ENCODE measurements at regions not wholly inside any gene's neighbourhood (a gene's known extent, or its start where the extent isn't known, plus 50 kb on each side); places are given as distances from the start of the nearest gene placed in this dataset.

GRCh38 chr2:57937456-57937855 is 109.2 kb upstream of the VRK2 start:
- ATAC-seq (no peak), DNase-seq (no peak)
- POLR2A ChIA-PET: no interaction called here
- Mint-ChIP-seq H3K9me3 (peaks cover 15 to 52% (median 34%) of the 10 kb centered on the region in 9 donors), H3K27ac (no peak overlapping the region), H3K4me1 (no peaks in the 10 kb centered on the region), H3K36me3 (peaks cover 4 to 35% (median 15%) of the 10 kb centered on the region in 3 donors), H3K4me3 (no peak overlapping the region), H3K27me3 (peaks cover 0 to 4% (median 1%) of the 10 kb centered on the region in 5 donors)

- POLR2A ChIA-PET: no interaction called here
- peaks cover 0 to 9% (median 2%) of the 10 kb centered on the region in 9 donors for H3K9me3 Mint-ChIP-seq
- peaks cover 0 to 2% (median 0%) of the 10 kb centered on the region in 5 donors for H3K27me3 Mint-ChIP-seq
- no peaks in the 10 kb centered on the region for H3K4me1 Mint-ChIP-seq
- H3K27ac Mint-ChIP-seq: no peak overlapping the region
- no peak overlapping the region for H3K4me3 Mint-ChIP-seq
- DNase-seq: no peak
- H3K36me3 Mint-ChIP-seq: peaks cover 0 to 5% (median 2%) of the 10 kb centered on the region in 3 donors
- no peak for ATAC-seq
Observed at GRCh38 chr2:57941816-57942215, 104.8 kb upstream of the VRK2 start.

- Mint-ChIP-seq H3K27ac (no peak overlapping the region), H3K27me3 (peaks cover 0 to 2% (median 0%) of the 10 kb centered on the region in 5 donors), H3K9me3 (peaks cover 0 to 7% (median 0%) of the 10 kb centered on the region in 9 donors), H3K4me3 (no peak overlapping the region), H3K36me3 (peaks cover 0 to 5% (median 2%) of the 10 kb centered on the region in 3 donors), H3K4me1 (no peaks in the 10 kb centered on the region)
- POLR2A ChIA-PET: no interaction called here
- DNase-seq (no peak), ATAC-seq (no peak)
Observed at GRCh38 chr2:57943315-57943714, 103.3 kb upstream of the VRK2 start.

- ATAC-seq (no peak), DNase-seq (no peak)
- peaks cover 0 to 4% (median 0%) of the 10 kb centered on the region in 5 donors for H3K27me3 Mint-ChIP-seq
- H3K9me3 Mint-ChIP-seq: peaks cover 0 to 2% (median 0%) of the 10 kb centered on the region in 9 donors
- H3K27ac Mint-ChIP-seq: no peak overlapping the region
- no peaks in the 10 kb centered on the region for H3K4me1 Mint-ChIP-seq
- H3K36me3 Mint-ChIP-seq: peaks cover 0 to 2% (median 0%) of the 10 kb centered on the region in 3 donors
- H3K4me3 Mint-ChIP-seq: no peak overlapping the region
- POLR2A ChIA-PET: no interaction called here
Observed at GRCh38 chr2:57947398-57947797, 99.2 kb upstream of the VRK2 start.

- H3K4me1 Mint-ChIP-seq: no peaks in the 10 kb centered on the region
- no peaks in the 10 kb centered on the region for H3K27me3 Mint-ChIP-seq
- peaks cover 0 to 1% (median 0%) of the 10 kb centered on the region in 9 donors for H3K9me3 Mint-ChIP-seq
- no peak overlapping the region for H3K27ac Mint-ChIP-seq
- no peak for DNase-seq
- peaks cover 0 to 2% (median 0%) of the 10 kb centered on the region in 3 donors for H3K36me3 Mint-ChIP-seq
- POLR2A ChIA-PET: no interaction called here
- H3K4me3 Mint-ChIP-seq: no peak overlapping the region
- no peak for ATAC-seq
Observed at GRCh38 chr2:57954020-57954419, 92.6 kb upstream of the VRK2 start.

GRCh38 chr2:57957238-57957637 is 89.4 kb upstream of the VRK2 start:
- no peak for DNase-seq
- Mint-ChIP-seq H3K36me3 (peaks cover 0 to 2% (median 0%) of the 10 kb centered on the region in 3 donors), H3K9me3 (peaks cover 0 to 1% (median 0%) of the 10 kb centered on the region in 9 donors), H3K27ac (no peak overlapping the region), H3K27me3 (no peaks in the 10 kb centered on the region), H3K4me1 (no peaks in the 10 kb centered on the region), H3K4me3 (no peak overlapping the region)
- ATAC-seq: no peak
- POLR2A ChIA-PET: no interaction called here

- peaks cover 0 to 2% (median 0%) of the 10 kb centered on the region in 3 donors for H3K36me3 Mint-ChIP-seq
- no peak for DNase-seq
- no peaks in the 10 kb centered on the region for H3K27me3 Mint-ChIP-seq
- H3K4me3 Mint-ChIP-seq: no peak overlapping the region
- no peaks in the 10 kb centered on the region for H3K4me1 Mint-ChIP-seq
- H3K9me3 Mint-ChIP-seq: peaks cover 0 to 1% (median 0%) of the 10 kb centered on the region in 9 donors
- POLR2A ChIA-PET: no interaction called here
- H3K27ac Mint-ChIP-seq: no peak overlapping the region
- ATAC-seq: no peak
Observed at GRCh38 chr2:57959390-57959789, 87.2 kb upstream of the VRK2 start.

- DNase-seq: no peak
- Mint-ChIP-seq H3K9me3 (no peaks in the 10 kb centered on the region), H3K27me3 (no peaks in the 10 kb centered on the region), H3K4me3 (no peak overlapping the region), H3K27ac (no peak overlapping the region), H3K4me1 (no peaks in the 10 kb centered on the region), H3K36me3 (no peaks in the 10 kb centered on the region)
- POLR2A ChIA-PET: no interaction called here
- ATAC-seq: no peak
Observed at GRCh38 chr2:57962861-57963260, 83.7 kb upstream of the VRK2 start.

GRCh38 chr2:57965219-57965618 is 81.4 kb upstream of the VRK2 start:
- peaks cover 0 to 1% (median 0%) of the 10 kb centered on the region in 9 donors for H3K9me3 Mint-ChIP-seq
- H3K27me3 Mint-ChIP-seq: no peaks in the 10 kb centered on the region
- H3K27ac Mint-ChIP-seq: no peak overlapping the region
- no peak overlapping the region for H3K4me3 Mint-ChIP-seq
- no peak for ATAC-seq
- POLR2A ChIA-PET: no interaction called here
- peaks cover 0 to 1% (median 0%) of the 10 kb centered on the region in 4 donors for H3K4me1 Mint-ChIP-seq
- H3K36me3 Mint-ChIP-seq: no peaks in the 10 kb centered on the region
- no peak for DNase-seq

GRCh38 chr2:57965961-57966360 is 80.6 kb upstream of the VRK2 start:
- no peak for ATAC-seq
- H3K36me3 Mint-ChIP-seq: no peaks in the 10 kb centered on the region
- POLR2A ChIA-PET: no interaction called here
- H3K4me1 Mint-ChIP-seq: peaks cover 0 to 1% (median 0%) of the 10 kb centered on the region in 4 donors
- peaks cover 0 to 1% (median 0%) of the 10 kb centered on the region in 9 donors for H3K9me3 Mint-ChIP-seq
- no peaks in the 10 kb centered on the region for H3K27me3 Mint-ChIP-seq
- no peak for DNase-seq
- no peak overlapping the region for H3K4me3 Mint-ChIP-seq
- no peak overlapping the region for H3K27ac Mint-ChIP-seq

- Mint-ChIP-seq H3K27ac (no peak overlapping the region), H3K27me3 (no peaks in the 10 kb centered on the region), H3K4me1 (peaks cover 0 to 5% (median under 1%) of the 10 kb centered on the region in 4 donors), H3K9me3 (peaks cover 0 to 7% (median 1%) of the 10 kb centered on the region in 9 donors), H3K4me3 (no peak overlapping the region), H3K36me3 (no peaks in the 10 kb centered on the region)
- ATAC-seq (no peak), DNase-seq (no peak)
- POLR2A ChIA-PET: no interaction called here
Observed at GRCh38 chr2:57973621-57974186, 72.9 kb upstream of the VRK2 start.

- DNase-seq (no peak), ATAC-seq (no peak)
- Mint-ChIP-seq H3K4me1 (no peaks in the 10 kb centered on the region), H3K9me3 (peaks cover 0 to 13% (median 0%) of the 10 kb centered on the region in 9 donors), H3K27ac (no peak overlapping the region), H3K27me3 (peaks cover 2 to 17% (median 3%) of the 10 kb centered on the region in 5 donors), H3K4me3 (no peak overlapping the region), H3K36me3 (peaks cover 0 to 12% (median 8%) of the 10 kb centered on the region in 3 donors)
- POLR2A ChIA-PET: no interaction called here
Observed at GRCh38 chr2:57979158-57979557, 67.4 kb upstream of the VRK2 start.

GRCh38 chr2:57981083-57981768 is 65.4 kb upstream of the VRK2 start:
- H3K27ac Mint-ChIP-seq: no peak overlapping the region
- ATAC-seq: no peak
- POLR2A ChIA-PET: no interaction called here

More at GRCh38 chr2:57981083-57981768, 65.4 kb upstream of the VRK2 start:
- Mint-ChIP-seq H3K4me3 (no peak overlapping the region), H3K36me3 (peaks cover 0 to 12% (median 8%) of the 10 kb centered on the region in 3 donors), H3K9me3 (peaks cover 0 to 13% (median 0%) of the 10 kb centered on the region in 9 donors), H3K4me1 (no peaks in the 10 kb centered on the region), H3K27me3 (peaks cover 2 to 17% (median 3%) of the 10 kb centered on the region in 5 donors)
- no peak for DNase-seq
